GM23338 (cell line): ENCODE measurements at regions not wholly inside any gene's neighbourhood (a gene's known extent, or its start where the extent isn't known, plus 50 kb on each side); places are given as distances from the start of the nearest gene placed in this dataset.

Experiments used
- ATAC-seq: fragments of 200-7000 bp; cut with Tn5 transposase; 3 replicates; pipeline ENCODE4 v1.9.1; 2020
- DNase-seq: peaks from one replicate; pipeline ENCODE4 v3.0.0-alpha.2; 2015; ENCODE audit warnings: low spot score
- H2AFZ ChIP-seq: fragments of 200-600 bp; sonication (generic); 2 replicates; pipeline ENCODE4 v1.8.0; 2016; ENCODE audit warnings: antibody characterized with exemption, mild to moderate bottlenecking, moderate library complexity
- H3F3A ChIP-seq: fragments of 200-600 bp; sonication (generic); replicated peaks from 2 replicates; pipeline ENCODE4 v1.8.0; 2017; ENCODE audit warnings: antibody characterized with exemption, mixed run types, low read depth
- H3K27ac ChIP-seq: fragments of 200-600 bp; sonication (generic); 2 replicates; pipeline ENCODE4 v1.6.1; 2016; ENCODE audit warnings: low read depth
- H3K27me3 ChIP-seq: fragments of 200-600 bp; sonication (generic); 2 replicates; pipeline ENCODE4 v1.8.0; 2016; ENCODE audit warnings: mild to moderate bottlenecking, mixed run types, moderate library complexity; ENCODE audit not compliant: insufficient read depth
- H3K36me3 ChIP-seq: fragments of 200-600 bp; sonication (generic); 2 replicates; pipeline ENCODE4 v1.8.0; 2016; ENCODE audit warnings: mild to moderate bottlenecking; ENCODE audit not compliant: insufficient read depth
- H3K4me1 ChIP-seq: fragments of 200-600 bp; sonication (generic); 2 replicates; pipeline ENCODE4 v1.8.0; 2016; ENCODE audit warnings: mild to moderate bottlenecking, moderate library complexity; ENCODE audit not compliant: insufficient read depth
- H3K4me2 ChIP-seq: fragments of 200-600 bp; sonication (generic); 2 replicates; pipeline ENCODE4 v1.7.1; 2017; ENCODE audit warnings: mixed run types
- H3K4me3 ChIP-seq: fragments of 200-600 bp; sonication (generic); 2 replicates; pipeline ENCODE4 v1.6.1; 2016; ENCODE audit warnings: mixed run types
- H3K79me2 ChIP-seq: fragments of 200-600 bp; sonication (generic); replicated peaks from 2 replicates; pipeline ENCODE4 v1.8.0; 2017; ENCODE audit warnings: mild to moderate bottlenecking; ENCODE audit not compliant: insufficient read depth
- H3K9me2 ChIP-seq: fragments of 200-600 bp; sonication (generic); 2 replicates; pipeline ENCODE4 v1.8.0; 2017; ENCODE audit not compliant: insufficient read depth
- H4K20me1 ChIP-seq: fragments of 200-600 bp; sonication (generic); replicated peaks from 2 replicates; pipeline ENCODE4 v1.8.0; 2017; ENCODE audit warnings: mild to moderate bottlenecking; ENCODE audit not compliant: insufficient read depth
- H3K27ac Mint-ChIP-seq: 2 replicates; pipeline ENCODE4 v1.8.0; 2020; ENCODE audit warnings: inconsistent platforms, mild to moderate bottlenecking, moderate library complexity, mixed read lengths
- H3K27me3 Mint-ChIP-seq: 3 replicates; pipeline ENCODE4 v1.8.0; 2022; ENCODE audit warnings: low read depth, mild to moderate bottlenecking, moderate library complexity, mixed read lengths, inconsistent platforms; ENCODE audit not compliant: insufficient read depth, poor library complexity
- H3K36me3 Mint-ChIP-seq: 3 replicates; pipeline ENCODE4 v1.8.0; 2021; ENCODE audit warnings: low read depth, mild to moderate bottlenecking, inconsistent platforms, moderate library complexity, mixed read lengths
- H3K4me1 Mint-ChIP-seq: 3 replicates; pipeline ENCODE4 v1.8.0; 2020; ENCODE audit warnings: mild to moderate bottlenecking, inconsistent platforms, mixed read lengths
- H3K4me3 Mint-ChIP-seq: 3 replicates; pipeline ENCODE4 v1.8.0; 2021; ENCODE audit warnings: moderate library complexity, mild to moderate bottlenecking, inconsistent platforms, mixed read lengths
- H3K9me3 Mint-ChIP-seq: 3 replicates; pipeline ENCODE4 v1.8.0; 2020; ENCODE audit warnings: moderate library complexity, mild to moderate bottlenecking, inconsistent platforms, mixed read lengths
- EZH2 ChIP-seq: fragments of 200-600 bp; sonication (generic); IDR thresholded peaks from one replicate; pipeline ENCODE4 v1.8.0; 2017; ENCODE audit warnings: antibody characterized with exemption, mild to moderate bottlenecking, low read depth; ENCODE audit not compliant: unreplicated experiment
- EZH2phosphoT487 ChIP-seq: fragments of 200-600 bp; sonication (generic); IDR thresholded peaks from one replicate; pipeline ENCODE4 v1.8.1; 2018; ENCODE audit warnings: antibody characterized with exemption; ENCODE audit not compliant: unreplicated experiment
- JUNB ChIP-seq: IDR thresholded peaks from one replicate; pipeline ENCODE4 v1.6.1; 2016; ENCODE audit warnings: antibody characterized with exemption; ENCODE audit not compliant: unreplicated experiment
- POLR2AphosphoS5 ChIP-seq: IDR thresholded peaks from 2 replicates; pipeline ENCODE4 v1.6.1; 2016; ENCODE audit warnings: antibody characterized with exemption, low read depth
- ZNF114 ChIP-seq: fragments of 250-450 bp; sonication (Bioruptor Pico); IDR thresholded peaks from 2 replicates; pipeline ENCODE4 v1.5.0; 2020; ENCODE audit warnings: mild to moderate bottlenecking, moderate library complexity
- ZNF331 ChIP-seq: fragments of 250-450 bp; sonication (Bioruptor Pico); IDR thresholded peaks from 2 replicates; pipeline ENCODE4 v1.5.0; 2020; ENCODE audit warnings: low read depth, mild to moderate bottlenecking, moderate library complexity
- TF ChIP-seq, protein P1 (sequence below), 2 experiments: fragments of 200-600 bp in 1 of 2; sonication (generic) in 1 of 2; conservative IDR thresholded peaks; 2 replicates each; pipeline versions ENCODE4 v1.5.1 to v1.6.1; 2016 to 2017; ENCODE audit warnings: antibody characterized with exemption in 2 of 2, low read depth in 2 of 2, mild to moderate bottlenecking in 2 of 2, moderate library complexity in 1 of 2
- TF ChIP-seq, protein P2 (sequence below): fragments of 250-450 bp; sonication (Bioruptor Pico); IDR thresholded peaks from 2 replicates; pipeline ENCODE4 v1.5.0; 2020; ENCODE audit warnings: mild to moderate bottlenecking, moderate library complexity

DNA sequence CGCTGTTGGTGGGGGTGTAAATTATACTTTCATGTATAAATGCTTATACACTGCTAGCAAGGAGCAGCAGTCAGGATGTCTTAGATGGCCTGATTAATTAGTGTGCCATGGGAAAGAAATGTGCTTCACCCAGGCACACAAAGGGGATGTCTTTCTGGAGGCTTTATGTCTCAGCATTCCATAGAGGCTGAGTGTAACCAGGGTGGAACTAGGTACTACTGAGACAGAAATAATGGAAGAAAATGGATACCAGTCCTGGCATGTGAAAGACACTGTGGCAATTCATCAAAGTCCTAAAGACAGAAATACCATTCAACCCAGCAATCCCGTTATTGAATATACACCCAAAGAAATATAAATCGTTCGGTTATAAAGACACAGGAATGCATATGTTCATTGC is 52.5 kb downstream of the PF4 start:
- ATAC-seq: no peak
- peaks cover 14% of the 10 kb centered on the region for H3K4me1 Mint-ChIP-seq
- TF ChIP-seq EZH2phosphoT487: no peak
- TF ChIP-seq, protein P1, sequence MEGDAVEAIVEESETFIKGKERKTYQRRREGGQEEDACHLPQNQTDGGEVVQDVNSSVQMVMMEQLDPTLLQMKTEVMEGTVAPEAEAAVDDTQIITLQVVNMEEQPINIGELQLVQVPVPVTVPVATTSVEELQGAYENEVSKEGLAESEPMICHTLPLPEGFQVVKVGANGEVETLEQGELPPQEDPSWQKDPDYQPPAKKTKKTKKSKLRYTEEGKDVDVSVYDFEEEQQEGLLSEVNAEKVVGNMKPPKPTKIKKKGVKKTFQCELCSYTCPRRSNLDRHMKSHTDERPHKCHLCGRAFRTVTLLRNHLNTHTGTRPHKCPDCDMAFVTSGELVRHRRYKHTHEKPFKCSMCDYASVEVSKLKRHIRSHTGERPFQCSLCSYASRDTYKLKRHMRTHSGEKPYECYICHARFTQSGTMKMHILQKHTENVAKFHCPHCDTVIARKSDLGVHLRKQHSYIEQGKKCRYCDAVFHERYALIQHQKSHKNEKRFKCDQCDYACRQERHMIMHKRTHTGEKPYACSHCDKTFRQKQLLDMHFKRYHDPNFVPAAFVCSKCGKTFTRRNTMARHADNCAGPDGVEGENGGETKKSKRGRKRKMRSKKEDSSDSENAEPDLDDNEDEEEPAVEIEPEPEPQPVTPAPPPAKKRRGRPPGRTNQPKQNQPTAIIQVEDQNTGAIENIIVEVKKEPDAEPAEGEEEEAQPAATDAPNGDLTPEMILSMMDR (conservative IDR thresholded peaks at IDR 0.05; ENCODE audit: low read depth in 2 of 2): no peak

DNA sequence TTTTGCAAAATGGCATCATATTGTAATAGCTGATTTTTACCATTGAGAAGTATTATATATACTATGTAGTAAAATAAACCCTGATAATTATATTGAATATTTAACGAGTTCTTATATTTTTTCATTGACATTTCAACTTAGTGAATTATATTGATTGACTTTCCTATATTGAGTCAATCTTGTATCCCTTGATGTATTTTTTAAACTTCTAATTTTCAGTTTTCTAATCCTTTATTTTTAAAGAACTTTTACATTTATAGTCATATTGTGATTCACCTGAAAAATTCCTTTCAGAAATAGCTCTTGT is 54.4 kb downstream of the CXCL1 start:
- H3K9me2 ChIP-seq: no peaks in the 10 kb centered on the region
- no peaks in the 10 kb centered on the region for H3K79me2 ChIP-seq
- H3K4me3 Mint-ChIP-seq: no peak overlapping the region
- H4K20me1 ChIP-seq: no peaks in the 10 kb centered on the region
- no peaks in the 10 kb centered on the region for H3K36me3 ChIP-seq
- H3K4me3 ChIP-seq: no peak overlapping the region
- DNase-seq: no peak
- H3F3A ChIP-seq: no peaks in the 10 kb centered on the region
- no peaks in the 10 kb centered on the region for H3K36me3 Mint-ChIP-seq
- no peaks in the 10 kb centered on the region for H3K27me3 ChIP-seq
- ATAC-seq: no peak
- H3K27ac ChIP-seq: no peak overlapping the region
- no peak overlapping the region for H3K27ac Mint-ChIP-seq
- H3K4me2 ChIP-seq: no peak overlapping the region
- no peaks in the 10 kb centered on the region for H3K4me1 Mint-ChIP-seq
- no peak overlapping the region for H2AFZ ChIP-seq
- H3K4me1 ChIP-seq: no peaks in the 10 kb centered on the region
- H3K9me3 Mint-ChIP-seq: no peaks in the 10 kb centered on the region
- peaks cover 2% of the 10 kb centered on the region for H3K27me3 Mint-ChIP-seq
- no peak for TF ChIP-seq POLR2AphosphoS5
- TF ChIP-seq ZNF114 (CRISPR knock-in tag): no peak
- TF ChIP-seq JUNB: no peak
- no peak for TF ChIP-seq EZH2
- TF ChIP-seq, protein P2, sequence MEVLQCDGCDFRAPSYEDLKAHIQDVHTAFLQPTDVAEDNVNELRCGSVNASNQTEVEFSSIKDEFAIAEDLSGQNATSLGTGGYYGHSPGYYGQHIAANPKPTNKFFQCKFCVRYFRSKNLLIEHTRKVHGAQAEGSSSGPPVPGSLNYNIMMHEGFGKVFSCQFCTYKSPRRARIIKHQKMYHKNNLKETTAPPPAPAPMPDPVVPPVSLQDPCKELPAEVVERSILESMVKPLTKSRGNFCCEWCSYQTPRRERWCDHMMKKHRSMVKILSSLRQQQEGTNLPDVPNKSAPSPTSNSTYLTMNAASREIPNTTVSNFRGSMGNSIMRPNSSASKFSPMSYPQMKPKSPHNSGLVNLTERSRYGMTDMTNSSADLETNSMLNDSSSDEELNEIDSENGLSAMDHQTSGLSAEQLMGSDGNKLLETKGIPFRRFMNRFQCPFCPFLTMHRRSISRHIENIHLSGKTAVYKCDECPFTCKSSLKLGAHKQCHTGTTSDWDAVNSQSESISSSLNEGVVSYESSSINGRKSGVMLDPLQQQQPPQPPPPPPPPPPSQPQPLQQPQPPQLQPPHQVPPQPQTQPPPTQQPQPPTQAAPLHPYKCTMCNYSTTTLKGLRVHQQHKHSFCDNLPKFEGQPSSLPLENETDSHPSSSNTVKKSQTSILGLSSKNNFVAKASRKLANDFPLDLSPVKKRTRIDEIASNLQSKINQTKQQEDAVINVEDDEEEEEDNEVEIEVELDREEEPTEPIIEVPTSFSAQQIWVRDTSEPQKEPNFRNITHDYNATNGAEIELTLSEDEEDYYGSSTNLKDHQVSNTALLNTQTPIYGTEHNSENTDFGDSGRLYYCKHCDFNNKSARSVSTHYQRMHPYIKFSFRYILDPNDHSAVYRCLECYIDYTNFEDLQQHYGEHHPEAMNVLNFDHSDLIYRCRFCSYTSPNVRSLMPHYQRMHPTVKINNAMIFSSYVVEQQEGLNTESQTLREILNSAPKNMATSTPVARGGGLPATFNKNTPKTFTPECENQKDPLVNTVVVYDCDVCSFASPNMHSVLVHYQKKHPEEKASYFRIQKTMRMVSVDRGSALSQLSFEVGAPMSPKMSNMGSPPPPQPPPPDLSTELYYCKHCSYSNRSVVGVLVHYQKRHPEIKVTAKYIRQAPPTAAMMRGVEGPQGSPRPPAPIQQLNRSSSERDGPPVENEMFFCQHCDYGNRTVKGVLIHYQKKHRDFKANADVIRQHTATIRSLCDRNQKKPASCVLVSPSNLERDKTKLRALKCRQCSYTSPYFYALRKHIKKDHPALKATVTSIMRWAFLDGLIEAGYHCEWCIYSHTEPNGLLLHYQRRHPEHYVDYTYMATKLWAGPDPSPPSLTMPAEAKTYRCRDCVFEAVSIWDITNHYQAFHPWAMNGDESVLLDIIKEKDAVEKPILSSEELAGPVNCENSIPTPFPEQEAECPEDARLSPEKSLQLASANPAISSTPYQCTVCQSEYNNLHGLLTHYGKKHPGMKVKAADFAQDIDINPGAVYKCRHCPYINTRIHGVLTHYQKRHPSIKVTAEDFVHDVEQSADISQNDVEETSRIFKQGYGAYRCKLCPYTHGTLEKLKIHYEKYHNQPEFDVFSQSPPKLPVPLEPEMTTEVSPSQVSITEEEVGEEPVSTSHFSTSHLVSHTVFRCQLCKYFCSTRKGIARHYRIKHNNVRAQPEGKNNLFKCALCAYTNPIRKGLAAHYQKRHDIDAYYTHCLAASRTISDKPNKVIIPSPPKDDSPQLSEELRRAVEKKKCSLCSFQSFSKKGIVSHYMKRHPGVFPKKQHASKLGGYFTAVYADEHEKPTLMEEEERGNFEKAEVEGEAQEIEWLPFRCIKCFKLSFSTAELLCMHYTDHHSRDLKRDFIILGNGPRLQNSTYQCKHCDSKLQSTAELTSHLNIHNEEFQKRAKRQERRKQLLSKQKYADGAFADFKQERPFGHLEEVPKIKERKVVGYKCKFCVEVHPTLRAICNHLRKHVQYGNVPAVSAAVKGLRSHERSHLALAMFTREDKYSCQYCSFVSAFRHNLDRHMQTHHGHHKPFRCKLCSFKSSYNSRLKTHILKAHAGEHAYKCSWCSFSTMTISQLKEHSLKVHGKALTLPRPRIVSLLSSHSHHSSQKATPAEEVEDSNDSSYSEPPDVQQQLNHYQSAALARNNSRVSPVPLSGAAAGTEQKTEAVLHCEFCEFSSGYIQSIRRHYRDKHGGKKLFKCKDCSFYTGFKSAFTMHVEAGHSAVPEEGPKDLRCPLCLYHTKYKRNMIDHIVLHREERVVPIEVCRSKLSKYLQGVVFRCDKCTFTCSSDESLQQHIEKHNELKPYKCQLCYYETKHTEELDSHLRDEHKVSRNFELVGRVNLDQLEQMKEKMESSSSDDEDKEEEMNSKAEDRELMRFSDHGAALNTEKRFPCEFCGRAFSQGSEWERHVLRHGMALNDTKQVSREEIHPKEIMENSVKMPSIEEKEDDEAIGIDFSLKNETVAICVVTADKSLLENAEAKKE (CRISPR knock-in tag): no peak
- TF ChIP-seq ZNF331 (CRISPR knock-in tag): no peak

More for the DNA sequence above, 52.5 kb downstream of the PF4 start:
- Mint-ChIP-seq H3K27ac (no peak overlapping the region), H3K27me3 (peaks cover 2% of the 10 kb centered on the region), H3K4me3 (no peak overlapping the region), H3K9me3 (no peaks in the 10 kb centered on the region; the same call in 2 of the 3 replicates), H3K36me3 (no peaks in the 10 kb centered on the region; the same call in 2 of the 3 replicates)
- H3F3A ChIP-seq: no peaks in the 10 kb centered on the region
- no peaks in the 10 kb centered on the region for H3K79me2 ChIP-seq
- no peak overlapping the region for H3K27ac ChIP-seq
- H3K4me3 ChIP-seq: no peak overlapping the region
- DNase-seq: no peak
- H3K4me1 ChIP-seq: peaks cover 7% of the 10 kb centered on the region
- H3K27me3 ChIP-seq: no peaks in the 10 kb centered on the region
- H3K9me2 ChIP-seq: no peaks in the 10 kb centered on the region
- no peaks in the 10 kb centered on the region for H4K20me1 ChIP-seq
- H3K4me2 ChIP-seq: no peak overlapping the region
- no peak overlapping the region for H2AFZ ChIP-seq
- H3K36me3 ChIP-seq: no peaks in the 10 kb centered on the region
